GM12878 (cell line): ENCODE measurements at regions not wholly inside any gene's neighbourhood (a gene's known extent, or its start where the extent isn't known, plus 50 kb on each side); places are given as distances from the start of the nearest gene placed in this dataset.

Source experiments
- ATAC-seq: fragments of 200-7000 bp; cut with Tn5 transposase; 3 replicates; pipeline ENCODE4 v1.9.1; 2020; ENCODE audit warnings: mild to moderate bottlenecking, moderate library complexity
- BruUV-seq: library from RNA; stranded (reverse); fragments of 400-500 nt; replicated peaks from 2 replicates; lab custom pipeline; 2021; lab: Mats Ljungman, UMichigan
- CTCF ChIA-PET: fragments of 300-600 bp; sonication (Branson Sonifier 250); formaldehyde crosslinking; extraction: SDS; loops from one replicate; lab custom pipeline; 2021; ENCODE audit warnings: inconsistent platforms; lab: Yijun Ruan, JAX
- POLR2A ChIA-PET: fragments of 350-600 bp; formaldehyde crosslinking; extraction: SDS; loops from one replicate; lab custom pipeline; 2021; ENCODE audit warnings: inconsistent platforms; lab: Charles Lee
- RAD21 ChIA-PET: fragments of 300-600 bp; sonication (Branson Sonifier 250); formaldehyde crosslinking; loops from one replicate; lab custom pipeline; 2023; ENCODE audit warnings: antibody characterized with exemption; ENCODE audit not compliant: unreplicated experiment; lab: Charles Lee
- SMC1A ChIA-PET: fragments of 300-600 bp; sonication (Branson Sonifier 250); formaldehyde crosslinking; loops from one replicate; lab custom pipeline; 2023; ENCODE audit not compliant: unreplicated experiment, uncharacterized antibody; lab: Charles Lee
- DNase-seq: peaks from one replicate; pipeline ENCODE4 v3.0.0-alpha.2; 2011; ENCODE audit warnings: low read depth, low spot score
- FAIRE-seq: peaks from 3 replicates; lab custom pipeline; 2011; peaks lifted over from hg19 to GRCh38; lab: Jason Lieb, UNC
- H2AFZ ChIP-seq: 2 replicates; pipeline ENCODE4 v1.6.0; 2011; ENCODE audit warnings: low read depth, low read length, control low read depth; ENCODE audit not compliant: control insufficient read depth
- H3K27ac ChIP-seq: 2 replicates; pipeline ENCODE4 v1.5.1; 2011; ENCODE audit warnings: control low read depth; ENCODE audit not compliant: control insufficient read depth, insufficient read depth
- H3K27me3 ChIP-seq, 2 experiments: replicated peaks in 1 of 2; 2 replicates each; pipeline versions ENCODE4 v1.6.0 to v1.6.1; 2011; ENCODE audit warnings: low read length in 1 of 2; ENCODE audit not compliant: control insufficient read depth in 2 of 2, insufficient read depth in 2 of 2
- H3K36me3 ChIP-seq, 2 experiments: 2 replicates each; pipeline ENCODE4 v1.5.1; 2011; ENCODE audit warnings: low read length in 1 of 2; ENCODE audit not compliant: control insufficient read depth in 2 of 2, insufficient read depth in 2 of 2
- H3K4me1 ChIP-seq: 2 replicates; pipeline ENCODE4 v1.6.1; 2011; ENCODE audit warnings: mild to moderate bottlenecking, low read length, moderate library complexity, mixed read lengths; ENCODE audit not compliant: control insufficient read depth, insufficient read depth
- H3K4me2 ChIP-seq: 2 replicates; pipeline ENCODE4 v1.6.0; 2011; ENCODE audit warnings: control low read depth; ENCODE audit not compliant: control insufficient read depth, insufficient read depth
- H3K4me3 ChIP-seq: fragments of 200-600 bp; sonication (generic); 2 replicates; pipeline ENCODE4 v1.5.1; 2016
- H3K79me2 ChIP-seq: 2 replicates; pipeline ENCODE4 v1.6.0; 2011; ENCODE audit warnings: low read length; ENCODE audit not compliant: control insufficient read depth, insufficient read depth
- H3K9ac ChIP-seq: 2 replicates; pipeline ENCODE4 v1.8.0; 2011; ENCODE audit warnings: low read length, control low read depth, mixed read lengths; ENCODE audit not compliant: control insufficient read depth, insufficient read depth
- H3K9me3 ChIP-seq: replicated peaks from 3 replicates; pipeline ENCODE4 v1.5.1; 2011; ENCODE audit warnings: mild to moderate bottlenecking, low read length; ENCODE audit not compliant: control insufficient read depth, insufficient read depth
- H4K20me1 ChIP-seq: 2 replicates; pipeline ENCODE4 v1.6.0; 2011; ENCODE audit not compliant: control insufficient read depth, insufficient read depth
- BACH1 ChIP-seq: fragments of 450-650 bp; IDR thresholded peaks from 2 replicates; pipeline ENCODE4 v1.6.1; 2017; ENCODE audit warnings: mild to moderate bottlenecking, borderline replicate concordance
- BCL3 ChIP-seq: IDR thresholded peaks from 2 replicates; pipeline ENCODE4 v1.6.1; 2011; ENCODE audit warnings: borderline replicate concordance, low read depth, mild to moderate bottlenecking, moderate library complexity, low read length; ENCODE audit not compliant: insufficient read depth, poor library complexity, severe bottlenecking
- FOXK2 ChIP-seq: fragments of 450-650 bp; IDR thresholded peaks from 2 replicates; pipeline ENCODE4 v1.6.1; 2017; ENCODE audit warnings: mild to moderate bottlenecking, moderate library complexity
- GABPA ChIP-seq: IDR thresholded peaks from 2 replicates; pipeline ENCODE4 v1.6.1; 2014; ENCODE audit warnings: antibody characterized with exemption, low read depth, mild to moderate bottlenecking, inconsistent platforms
- PKNOX1 ChIP-seq: fragments of 450-650 bp; IDR thresholded peaks from 2 replicates; pipeline ENCODE4 v1.6.1; 2016; ENCODE audit warnings: mild to moderate bottlenecking
- SIN3A ChIP-seq: IDR thresholded peaks from 2 replicates; pipeline ENCODE4 v1.6.1; 2012; ENCODE audit warnings: low read depth, low read length, improper control_type of control experiment
- STAT1 ChIP-seq: fragments of 450-650 bp; conservative IDR thresholded peaks from 2 replicates; pipeline ENCODE4 v1.6.1; 2014; ENCODE audit warnings: antibody characterized with exemption, mild to moderate bottlenecking
- STAT3 ChIP-seq: IDR thresholded peaks from 2 replicates; pipeline ENCODE4 v1.6.1; 2011; ENCODE audit warnings: low read depth, low read length, improper control_type of control experiment
- WRNIP1 ChIP-seq: IDR thresholded peaks from 2 replicates; pipeline ENCODE4 v1.6.1; 2011; ENCODE audit warnings: low read depth, low read length, improper control_type of control experiment, borderline replicate concordance
- YY1 ChIP-seq: IDR thresholded peaks from 2 replicates; pipeline ENCODE4 v1.6.1; 2011; ENCODE audit warnings: low read depth, mild to moderate bottlenecking, low read length
- ZNF217 ChIP-seq: fragments of 450-650 bp; IDR thresholded peaks from 2 replicates; pipeline ENCODE4 v1.6.1; 2017; ENCODE audit warnings: antibody characterized with exemption, mild to moderate bottlenecking
- WGBS: methylation state at CpG from one replicate; pipeline ENCODE4 v1.1.6; 2016; ENCODE audit warnings: low lambda C conversion rate; ENCODE audit not compliant: insufficient replicate concordance, insufficient coverage; ENCODE audit errors: missing lambda C conversion rate; 5-methylcytosine and 5-hydroxymethylcytosine counted together
- in situ Hi-C: fragments of 300-500 bp; cut with MboI; formaldehyde crosslinking; loops from 9 replicates; pipeline ENCODE4 v1.14.3; 2018; ENCODE audit warnings: mixed read lengths
- intact Hi-C: fragments of 100-400 bp; cut with micrococcal nuclease; formaldehyde crosslinking; loops from one replicate; pipeline ENCODE4 v1.14.2; 2022; ENCODE audit not compliant: unreplicated experiment

GRCh38 chr10:3548702-3549101 lies 236.3 kb downstream of the KLF6 start (continued):
- TF ChIP-seq BCL3 (no peak), SIN3A (no peak), STAT3 (no peak), GABPA (no peak), STAT1 (no peak), FOXK2 (no peak), WRNIP1 (no peak), YY1 (no peak), PKNOX1 (no peak)
- TF ChIP-seq, all 136 proteins: peak for 0

- BruUV-seq, result no TSS peak
Measured at GRCh38 chr10:3548076-3548475, 236.9 kb downstream of the KLF6 start.

More at GRCh38 chr10:3548076-3548475, 236.9 kb downstream of the KLF6 start:
- H3K9ac ChIP-seq, result no peak overlapping the region
- FAIRE-seq (no peak), ATAC-seq (no peak), DNase-seq (no peak)
- H3K4me2 ChIP-seq, result no peak overlapping the region
- H3K27me3 ChIP-seq, result no peaks in the 10 kb centered on the region; a peak in 1 of 4 replicates
- RAD21 ChIA-PET, result no interaction called here
- no peak overlapping the region for H3K4me3 ChIP-seq
- no peaks in the 10 kb centered on the region for H3K4me1 ChIP-seq
- H4K20me1 ChIP-seq, result no peaks in the 10 kb centered on the region
- no peaks in the 10 kb centered on the region for H3K36me3 ChIP-seq
- CTCF ChIA-PET, result no interaction called here
- intact Hi-C loops, result no loop called here
- 49% methylated on average over 7 of the region's 7 CpGs for WGBS
- no peaks in the 10 kb centered on the region for H3K79me2 ChIP-seq
- no peak overlapping the region for H3K27ac ChIP-seq
- no peaks in the 10 kb centered on the region for H3K9me3 ChIP-seq
- in situ Hi-C loops, result no loop called here
- SMC1A ChIA-PET, result no interaction called here
- POLR2A ChIA-PET, result no interaction called here
- no peak for TF ChIP-seq BACH1
- no peak for TF ChIP-seq ZNF217
- H2AFZ ChIP-seq, result no peak overlapping the region
